GM12891 (cell line): ENCODE measurements at regions not wholly inside any gene's neighbourhood (a gene's known extent, or its start where the extent isn't known, plus 50 kb on each side); places are given as distances from the start of the nearest gene placed in this dataset.

ENCODE experiments used
- POLR2A ChIP-seq: IDR thresholded peaks from 2 replicates; pipeline ENCODE4 v1.6.1; 2011; ENCODE audit warnings: low read depth, low read length, control low read depth
- POLR2AphosphoS5 ChIP-seq: IDR thresholded peaks from 2 replicates; pipeline ENCODE4 v1.6.1; 2011; ENCODE audit warnings: low read depth, low read length, control low read depth
- POU2F2 ChIP-seq: IDR thresholded peaks from 2 replicates; pipeline ENCODE4 v1.6.1; 2011; ENCODE audit warnings: low read depth, mild to moderate bottlenecking, control low read depth, low read length, moderate library complexity
- TAF1 ChIP-seq: IDR thresholded peaks from 2 replicates; pipeline ENCODE4 v1.6.1; 2011; ENCODE audit warnings: low read depth, low read length, control low read depth

DNA sequence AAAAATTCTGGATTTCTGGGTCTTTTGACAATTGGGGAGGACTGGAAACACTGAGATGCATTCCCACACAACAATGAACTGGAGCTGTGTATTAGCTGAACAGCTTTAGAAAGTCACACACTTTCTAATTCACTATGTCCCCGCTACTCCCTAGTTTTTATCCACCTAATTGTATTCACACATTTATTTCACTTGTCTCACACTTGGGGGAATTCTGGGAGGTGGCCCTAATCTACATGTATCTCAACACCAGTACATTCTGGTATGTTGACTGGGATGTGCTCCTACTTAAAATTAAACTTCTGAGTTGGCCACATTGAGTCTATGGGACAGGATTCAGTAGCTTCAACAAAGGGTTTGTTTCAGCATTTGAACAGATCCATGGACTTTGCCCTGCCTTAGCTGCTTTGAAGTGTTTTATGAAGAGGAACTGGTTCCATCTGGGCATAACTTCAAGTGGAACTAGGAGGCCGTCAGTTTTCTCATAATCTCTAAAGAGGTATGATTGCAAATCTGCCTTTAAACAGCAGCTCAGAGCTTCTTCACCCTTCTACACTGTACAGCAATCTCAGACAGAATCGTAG lies 106.5 kb upstream of the CMC1 start:
- TF ChIP-seq POU2F2 (no peak), POLR2A (no peak), POLR2AphosphoS5 (no peak), TAF1 (no peak)
